GM19238 (cell line): ENCODE measurements at regions not wholly inside any gene's neighbourhood (a gene's known extent, or its start where the extent isn't known, plus 50 kb on each side); places are given as distances from the start of the nearest gene placed in this dataset.
"Not testable (repeated sequence)": the region's sequence is repeated elsewhere in the genome, so short reads cannot be mapped to it uniquely, and the experiment has no call there.

ENCODE experiments used
- DNase-seq: peaks from one replicate; pipeline ENCODE4 v3.0.0; 2011; ENCODE audit warnings: low spot score; ENCODE audit not compliant: insufficient read length

DNA sequence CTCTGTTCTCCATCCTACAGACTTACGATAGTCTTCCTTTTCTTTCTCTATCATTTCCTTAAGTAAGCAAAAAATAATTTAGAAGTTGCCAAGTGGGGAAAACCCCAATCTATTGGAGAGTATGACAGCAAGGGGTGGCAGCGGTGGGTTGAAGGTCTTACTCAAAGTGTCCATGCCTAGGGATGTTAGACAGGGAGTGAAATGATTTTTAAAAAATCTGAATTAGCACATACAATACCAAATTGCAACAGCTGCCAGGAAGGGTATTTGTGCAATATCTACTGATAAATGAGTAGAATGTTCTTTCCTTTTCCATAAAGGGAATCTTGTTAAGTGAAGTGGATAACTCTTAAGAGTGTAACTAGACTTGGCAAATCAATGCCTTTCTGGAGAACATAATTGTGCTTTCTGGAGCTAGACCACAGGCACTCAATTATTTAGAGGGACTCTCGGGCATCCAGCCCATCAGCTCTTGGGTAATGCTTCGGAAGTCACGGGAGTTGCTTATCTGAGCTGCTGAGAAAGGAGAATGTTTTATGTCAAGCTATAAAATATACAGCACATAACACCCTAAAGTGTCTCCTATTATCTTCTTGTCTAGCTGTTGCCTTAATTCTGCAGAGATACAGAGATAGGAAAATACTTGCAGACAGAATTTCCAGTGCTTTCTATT, 151.5 kb downstream of the KCNJ2 start:
- no peak for DNase-seq

DNA sequence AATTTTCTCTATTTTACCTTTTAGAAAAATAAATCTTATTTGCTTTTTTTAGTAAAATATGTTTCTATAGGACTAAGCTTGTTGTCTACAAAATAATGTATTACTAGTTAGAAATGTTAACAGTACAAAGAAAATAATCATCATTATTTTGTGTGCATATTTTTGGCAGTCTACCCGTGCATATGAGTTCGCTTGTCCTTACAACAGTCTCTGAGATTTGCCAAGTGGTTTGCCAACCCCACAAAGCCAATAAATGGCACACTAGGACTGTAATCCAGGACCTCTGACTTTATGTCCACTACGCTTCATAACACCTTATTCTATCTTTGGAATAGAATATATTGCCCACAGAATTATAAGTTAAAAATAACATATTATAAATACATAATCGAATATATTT, 152.0 kb downstream of the KCNJ2 start:
- DNase-seq, result no peak

DNA sequence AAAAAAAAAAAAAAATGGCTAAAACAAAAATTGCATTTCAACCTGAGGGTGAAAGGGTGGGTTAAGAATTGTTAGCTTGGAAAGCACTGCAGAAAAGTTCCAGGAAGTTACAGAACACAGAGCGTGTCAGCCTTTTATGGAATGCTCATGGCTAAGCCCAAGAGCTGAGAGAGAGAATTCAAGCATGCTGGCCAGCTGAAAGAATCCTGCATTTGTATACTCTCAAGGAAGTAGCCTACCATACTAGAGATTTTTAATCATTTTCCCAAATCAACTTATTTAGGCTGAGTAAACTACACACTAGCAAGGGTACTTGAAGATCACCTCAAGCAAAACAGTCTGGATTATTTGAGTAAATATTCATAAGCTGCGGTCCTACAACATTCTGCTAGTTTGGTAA, 153.9 kb downstream of the KCNJ2 start:
- no peak for DNase-seq

DNA sequence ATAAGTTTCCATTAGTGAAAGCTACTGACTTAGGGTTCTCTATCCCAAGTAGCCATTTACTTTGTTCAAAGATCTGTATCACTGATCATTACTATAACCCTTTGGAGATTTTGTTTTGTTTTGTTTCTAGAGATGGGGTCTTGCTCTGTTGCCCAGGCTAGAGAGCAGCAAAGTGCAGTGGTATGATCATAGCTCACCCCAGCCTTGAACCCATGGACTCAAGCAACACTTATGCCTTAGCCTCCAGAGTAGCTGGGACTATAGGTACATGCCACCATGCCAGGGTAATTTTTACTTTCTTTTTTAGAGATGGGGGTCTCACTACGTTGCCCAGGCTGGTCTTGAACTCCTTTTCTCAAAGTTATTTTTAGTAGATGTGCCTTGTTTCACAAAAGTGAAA, 154.7 kb downstream of the KCNJ2 start:
- DNase-seq, result no peak

DNA sequence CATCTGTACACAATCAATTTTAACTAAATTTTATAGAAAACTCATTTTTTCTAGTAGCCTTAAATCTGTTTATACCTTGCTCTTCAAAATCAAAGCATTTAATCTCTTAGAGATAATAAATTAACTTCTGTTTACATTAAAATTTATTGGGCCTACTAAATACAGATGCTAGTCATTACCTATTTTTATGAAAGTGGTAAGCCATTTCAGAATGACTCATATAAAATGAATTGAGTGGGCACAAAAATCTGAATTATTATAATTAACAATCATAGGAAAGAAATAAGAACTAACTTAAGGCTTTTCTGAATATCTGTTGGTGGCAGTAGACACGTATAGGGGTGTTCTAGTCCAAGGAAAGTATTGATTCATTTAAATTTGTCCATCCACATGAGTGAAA, 157.9 kb downstream of the KCNJ2 start:
- DNase-seq, result no peak

DNA sequence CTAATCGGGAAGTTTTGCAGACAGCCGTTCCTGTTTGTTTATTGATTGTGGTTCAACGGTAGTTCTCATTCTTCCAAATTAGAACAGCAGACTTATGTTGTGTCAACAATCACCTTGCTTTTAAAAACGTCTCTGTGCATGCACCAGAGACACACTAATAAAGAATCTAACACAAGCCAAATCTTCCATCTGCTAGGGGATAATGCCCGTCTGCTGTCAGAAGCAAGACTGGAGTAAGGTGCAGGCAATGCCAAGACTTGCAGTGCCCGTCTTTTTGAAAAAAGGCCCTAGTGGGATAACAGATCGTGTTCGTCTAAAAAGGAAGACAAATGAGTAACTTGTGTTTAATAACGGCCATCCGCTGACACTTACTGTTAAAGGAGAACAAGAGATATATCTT, 158.4 kb downstream of the KCNJ2 start:
- DNase-seq, result no peak

DNA sequence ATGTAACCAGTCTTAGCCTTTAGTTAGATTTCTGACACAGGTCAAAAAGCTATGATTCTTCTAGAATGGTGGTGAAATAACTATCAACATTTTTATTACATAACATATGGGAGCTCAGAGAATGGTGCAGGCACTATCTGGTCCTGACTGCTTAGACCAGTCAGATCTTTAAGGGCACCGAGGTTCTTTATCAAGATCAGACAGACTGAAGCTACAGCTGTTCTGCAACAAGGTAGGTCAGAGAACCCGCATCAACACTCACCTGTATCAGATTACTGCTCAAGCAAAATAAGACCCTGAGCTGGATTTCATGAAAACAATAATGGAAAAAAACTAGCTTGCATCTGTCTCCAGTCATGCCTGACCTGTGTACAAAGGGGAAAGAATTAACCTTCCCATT, 160.4 kb downstream of the KCNJ2 start:
- no peak for DNase-seq

DNA sequence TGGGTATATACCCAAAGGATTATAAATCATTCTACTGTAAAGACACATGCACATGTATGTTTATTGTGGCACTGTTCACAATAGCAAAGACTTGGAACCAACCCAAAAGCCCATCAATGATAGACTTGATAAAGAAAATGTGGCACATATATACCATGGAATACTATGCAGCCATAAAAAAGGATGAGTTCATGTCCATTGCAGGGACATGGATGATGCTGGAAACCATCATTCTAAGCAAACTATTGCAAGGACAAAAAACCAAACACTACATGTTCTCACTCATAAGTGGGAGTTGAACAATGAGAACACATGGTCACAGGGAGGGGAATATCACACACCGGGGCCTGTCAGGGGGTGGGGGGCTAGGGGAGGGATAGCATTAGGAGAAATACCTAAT, 161.7 kb downstream of the KCNJ2 start:
- not testable (repeated sequence) for DNase-seq

DNA sequence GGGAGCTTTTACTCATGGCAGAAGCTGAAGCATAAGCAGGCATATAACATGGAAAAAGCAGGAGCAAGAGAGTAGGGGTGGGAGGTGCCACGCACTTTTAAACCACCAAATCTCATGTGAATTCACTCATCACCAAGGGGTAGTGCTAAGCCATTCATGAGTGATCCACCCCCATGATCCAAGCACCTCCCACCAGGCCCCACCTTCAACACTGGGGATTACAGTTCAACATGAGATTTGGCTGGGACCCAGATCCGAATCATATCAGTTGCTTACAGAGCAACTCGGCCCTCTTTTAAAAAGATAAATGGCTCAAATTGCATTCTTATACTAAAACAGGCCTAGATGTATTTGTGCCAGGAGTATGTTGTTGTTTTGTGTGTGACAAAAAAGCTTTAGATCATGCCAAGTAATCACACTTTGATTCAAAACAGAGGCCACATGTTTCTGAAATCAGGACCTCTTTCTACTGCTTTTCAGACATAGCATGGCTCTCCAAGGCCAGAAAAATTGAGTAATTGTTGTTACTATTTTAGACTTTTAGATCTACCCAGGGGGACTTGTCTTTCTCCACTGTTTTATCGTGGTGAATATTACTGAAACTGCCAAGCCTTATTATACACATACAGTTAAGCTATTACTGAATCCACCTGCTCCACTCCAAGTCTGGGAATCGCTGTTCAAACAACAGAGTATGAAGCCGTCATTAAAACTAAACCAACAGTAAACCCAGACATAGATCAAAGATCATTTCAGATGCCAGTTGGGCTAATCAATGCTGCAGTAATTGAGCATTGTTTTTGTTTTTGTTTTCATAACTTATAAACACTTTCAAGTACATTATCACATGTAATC, 163.3 kb downstream of the KCNJ2 start:
- DNase-seq, result no peak

DNA sequence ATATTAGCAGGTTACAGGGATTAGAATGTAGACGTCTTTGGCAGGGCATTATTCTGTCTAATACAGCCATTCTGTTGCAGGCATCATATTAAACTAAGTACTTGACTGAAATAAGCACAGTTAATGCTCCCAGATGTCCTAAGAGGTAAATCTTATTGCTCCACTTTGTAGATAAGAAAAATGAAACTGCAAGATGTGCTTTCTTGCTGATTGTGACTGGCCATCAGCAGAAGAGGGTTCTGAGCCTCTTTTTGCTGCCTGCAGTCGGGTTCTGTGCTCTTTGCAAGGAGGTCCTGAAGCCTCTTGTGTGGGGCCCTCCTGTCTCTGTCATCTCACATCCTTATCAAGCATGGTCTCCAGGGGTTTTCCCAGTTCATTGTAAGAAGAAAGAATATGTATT, 167.1 kb downstream of the KCNJ2 start:
- DNase-seq, result no peak

DNA sequence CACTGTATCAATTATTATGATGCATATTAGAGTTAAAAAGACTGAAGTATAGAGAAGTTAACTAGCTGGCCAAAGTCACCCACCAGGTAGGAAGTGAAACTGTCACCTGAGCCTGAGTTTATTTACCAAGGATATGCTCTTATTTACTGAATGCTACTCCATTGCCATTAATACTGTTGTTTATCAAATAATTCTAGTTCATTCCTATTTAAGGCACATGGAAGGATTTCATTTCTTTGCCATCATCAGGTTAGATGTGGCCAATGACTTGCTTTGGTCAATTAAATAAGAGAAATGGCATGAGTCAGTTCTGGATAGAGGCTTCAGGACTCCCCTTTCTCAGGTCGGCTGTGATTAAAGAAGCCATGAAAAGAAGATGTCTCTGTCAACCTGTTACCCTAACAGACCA, 169.6 kb downstream of the KCNJ2 start:
- no peak for DNase-seq

DNA sequence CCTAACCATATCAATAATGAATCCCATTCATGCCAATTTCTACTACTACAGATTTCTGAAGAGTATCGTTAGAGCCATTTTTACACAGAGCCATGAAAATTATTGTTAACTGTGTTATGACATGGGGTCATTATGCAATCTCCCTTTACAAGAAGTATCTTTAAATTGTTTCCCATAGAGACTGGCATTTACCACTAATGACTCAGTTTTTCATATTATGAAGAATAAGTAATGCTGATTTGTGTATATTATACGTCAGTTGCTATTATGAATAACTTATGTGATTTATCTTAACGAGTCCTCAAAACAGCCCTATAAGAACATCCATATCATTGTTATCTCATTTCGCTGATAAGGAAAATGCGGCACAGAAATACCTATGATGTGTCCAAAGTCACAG, 173.8 kb downstream of the KCNJ2 start:
- DNase-seq, result no peak

DNA sequence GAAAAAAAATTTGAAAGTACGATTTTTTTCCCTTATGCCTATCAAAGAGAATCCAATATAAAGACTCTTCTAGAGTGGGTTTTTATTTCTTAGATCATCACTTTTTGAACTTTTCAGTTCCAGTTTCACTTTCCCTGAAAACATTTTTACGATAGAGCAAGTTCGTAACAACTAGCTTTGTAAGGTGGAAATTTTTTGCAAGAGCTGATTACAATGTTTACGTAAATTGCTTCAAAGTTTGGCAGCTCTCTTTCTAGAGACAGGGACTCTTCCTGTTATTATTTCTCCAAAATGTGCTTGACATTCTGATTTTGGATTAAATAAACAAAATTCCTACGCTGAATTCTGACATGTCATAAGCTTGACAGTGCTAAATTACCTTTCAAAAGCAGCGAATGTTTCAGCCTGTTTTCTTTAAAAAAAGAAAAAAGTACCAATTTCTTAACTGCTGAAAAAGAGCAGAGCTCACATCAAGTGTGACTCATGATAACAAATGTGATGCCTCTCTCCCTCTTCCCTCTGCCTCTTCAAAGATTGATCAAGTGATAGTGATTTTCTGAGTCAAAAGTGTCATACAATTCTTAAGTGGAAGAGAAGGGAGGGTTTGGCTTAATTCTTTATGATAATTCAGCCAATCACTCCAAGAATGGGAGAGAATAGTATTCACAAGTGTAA, 175.2 kb downstream of the KCNJ2 start:
- no peak for DNase-seq

DNA sequence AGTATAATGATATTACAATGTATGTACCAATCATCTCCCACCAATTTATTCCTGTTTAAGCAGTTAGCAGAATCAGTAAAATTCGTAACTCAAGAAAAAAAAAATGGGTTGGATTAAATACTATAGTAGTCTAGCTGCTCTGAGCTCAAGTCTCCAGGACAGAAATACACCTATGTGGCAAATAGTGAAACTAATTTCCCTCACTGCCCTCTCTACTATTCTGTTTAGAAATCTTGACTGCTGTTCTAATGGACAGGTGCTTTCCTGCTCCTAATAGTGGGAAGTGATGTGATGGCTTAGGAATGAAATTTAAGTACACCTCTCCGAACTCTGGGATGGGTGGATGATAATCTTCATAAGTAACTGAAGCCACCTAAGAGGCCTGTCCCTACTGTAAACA, 175.7 kb downstream of the KCNJ2 start:
- no peak for DNase-seq

DNA sequence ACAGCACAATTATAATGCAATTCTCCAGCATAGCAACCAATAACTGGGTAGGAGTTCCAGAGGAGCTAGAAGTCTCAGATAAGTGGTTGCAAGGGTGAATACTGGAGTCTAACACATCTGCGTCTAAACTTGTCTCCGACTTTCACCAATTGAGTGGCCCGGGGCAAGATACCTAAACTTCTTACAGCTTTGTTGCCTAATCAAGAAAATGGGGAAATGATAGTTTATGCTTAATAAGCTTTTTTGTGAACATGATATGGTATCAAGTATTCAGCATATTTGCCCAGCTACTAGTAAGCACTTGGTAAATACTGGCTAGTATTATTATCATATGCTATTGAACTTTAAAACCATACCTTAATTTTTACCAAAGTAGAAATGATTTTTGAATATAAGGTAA, 183.5 kb downstream of the KCNJ2 start:
- DNase-seq, result no peak

DNA sequence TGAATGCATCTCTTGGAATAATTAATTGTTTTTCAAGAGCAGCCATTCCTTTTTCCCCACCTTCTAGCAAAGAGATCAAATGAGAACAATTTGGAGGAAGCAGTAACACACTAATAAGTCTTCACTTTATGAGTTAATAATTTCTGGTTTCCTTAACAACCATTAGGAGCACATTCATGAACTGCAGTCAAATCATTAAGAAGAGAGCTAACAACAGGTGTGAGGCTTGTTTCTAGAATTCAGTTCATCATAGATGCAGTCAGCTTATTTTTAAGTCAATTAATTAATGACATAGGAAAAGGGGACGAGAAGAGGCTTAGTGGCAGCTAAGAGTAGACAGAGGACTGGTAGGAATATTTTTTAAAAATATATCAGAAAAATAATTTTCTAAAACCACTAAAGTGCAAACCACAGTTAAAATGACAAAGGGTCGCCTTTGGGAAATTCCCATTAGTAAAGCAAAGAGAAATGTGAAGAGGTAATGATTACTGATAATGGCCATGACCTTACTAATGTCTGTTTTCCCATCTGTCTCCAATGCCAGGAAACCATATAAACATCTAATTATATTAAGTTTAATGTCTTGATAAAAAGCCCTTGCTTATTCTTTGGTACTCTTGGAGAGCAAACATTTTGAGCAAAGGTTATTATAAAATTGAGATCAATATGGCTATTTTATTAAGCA, 184.2 kb downstream of the KCNJ2 start:
- no peak for DNase-seq

DNA sequence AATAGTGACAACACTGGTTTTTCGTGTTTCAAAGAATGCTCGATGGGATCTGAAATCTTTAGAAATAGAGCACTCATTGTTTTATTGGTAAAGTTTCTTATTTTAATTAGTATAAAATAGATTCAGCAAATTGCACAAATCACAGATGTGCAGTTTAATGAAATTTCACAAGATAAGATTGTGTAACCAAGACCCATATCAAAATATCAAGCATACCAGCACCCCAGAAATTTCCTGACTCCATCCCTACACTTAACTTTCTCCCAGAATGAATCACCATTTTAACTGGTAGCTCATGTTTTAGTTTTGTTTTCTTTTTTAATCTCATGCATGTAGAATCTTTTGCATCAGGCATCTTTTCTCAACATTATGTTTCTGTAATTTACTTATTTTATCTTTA, 185.9 kb downstream of the KCNJ2 start:
- DNase-seq, result no peak

DNA sequence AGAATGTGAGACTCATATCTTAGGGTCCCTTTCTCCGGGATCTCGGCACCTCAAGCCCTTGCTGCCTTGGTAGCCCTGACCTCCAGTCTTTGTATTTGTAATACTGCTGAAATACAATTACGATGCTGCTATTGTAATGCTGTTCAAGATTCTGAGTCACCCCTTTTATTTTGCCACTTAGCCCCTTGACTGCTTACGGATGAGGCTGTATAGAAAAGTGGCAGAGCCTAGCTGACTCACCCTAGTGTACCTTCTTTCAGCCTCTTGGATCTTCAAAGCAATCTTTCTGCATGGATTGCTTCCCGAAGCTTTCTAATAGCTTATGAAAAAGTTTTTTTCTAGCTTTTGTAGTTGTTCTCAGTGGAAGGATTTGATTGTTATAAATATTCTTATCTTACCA, 187.9 kb downstream of the KCNJ2 start:
- no peak for DNase-seq

DNA sequence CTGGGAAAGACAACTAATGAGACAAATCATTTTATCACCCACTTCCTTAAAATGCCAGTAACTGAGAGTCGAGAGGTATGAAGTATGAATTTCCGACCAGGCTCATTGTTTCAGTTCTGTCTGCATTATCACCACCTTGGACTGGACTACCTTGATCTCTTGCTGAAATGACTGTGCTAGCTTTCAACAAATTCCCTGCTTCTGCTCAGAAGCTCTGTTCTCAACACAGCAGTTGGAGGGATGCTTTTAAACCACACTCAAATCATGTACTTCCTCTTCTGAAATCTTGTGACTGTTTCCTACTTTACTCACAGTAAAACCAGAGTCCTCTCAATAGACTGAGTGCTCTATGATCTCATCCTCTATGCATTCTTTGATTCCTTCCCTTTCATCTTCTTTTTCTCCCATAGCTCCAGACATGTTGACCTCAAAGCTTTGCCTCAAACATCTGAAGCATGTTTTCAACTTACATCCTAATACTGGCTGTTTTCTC, 195.8 kb downstream of the KCNJ2 start:
- no peak for DNase-seq

DNA sequence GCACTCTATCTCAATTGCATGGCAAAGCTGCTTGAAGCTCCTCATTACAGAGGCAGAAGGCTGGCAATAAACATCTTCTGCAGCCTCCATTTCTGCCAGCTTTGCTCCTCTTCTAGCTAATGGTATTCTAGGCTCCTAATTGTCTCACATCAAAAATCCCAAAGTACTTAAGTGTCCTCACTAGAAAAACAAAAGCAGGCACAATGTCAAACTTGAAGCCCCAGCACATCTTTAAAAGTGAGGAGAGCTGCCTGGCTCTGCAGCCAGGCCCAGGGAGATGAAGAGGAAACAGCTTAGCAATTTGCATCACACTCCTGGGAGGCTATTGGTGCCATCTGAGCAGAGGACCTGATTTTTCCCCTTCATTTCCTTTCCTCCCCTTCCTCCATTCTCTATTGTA, 197.1 kb downstream of the KCNJ2 start:
- no peak for DNase-seq

DNA sequence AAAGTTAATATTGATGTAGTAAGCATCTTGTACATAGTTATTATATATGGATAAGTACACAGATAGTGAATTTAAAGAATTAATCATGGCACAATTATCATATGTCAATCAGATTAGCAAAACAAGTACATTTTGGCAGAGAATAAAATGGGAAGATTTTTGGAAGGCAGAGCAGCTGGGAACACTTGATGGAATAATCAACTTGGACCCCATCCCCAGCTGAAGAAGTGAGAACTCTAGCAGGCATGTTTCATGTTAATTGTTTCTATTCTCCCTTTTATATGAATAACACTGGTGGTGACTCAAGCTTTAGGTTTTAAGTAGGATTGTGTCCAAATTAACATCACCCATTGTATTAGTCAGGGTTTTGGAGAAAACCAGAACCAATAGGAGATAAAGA, 198.7 kb downstream of the KCNJ2 start:
- DNase-seq, result no peak

DNA sequence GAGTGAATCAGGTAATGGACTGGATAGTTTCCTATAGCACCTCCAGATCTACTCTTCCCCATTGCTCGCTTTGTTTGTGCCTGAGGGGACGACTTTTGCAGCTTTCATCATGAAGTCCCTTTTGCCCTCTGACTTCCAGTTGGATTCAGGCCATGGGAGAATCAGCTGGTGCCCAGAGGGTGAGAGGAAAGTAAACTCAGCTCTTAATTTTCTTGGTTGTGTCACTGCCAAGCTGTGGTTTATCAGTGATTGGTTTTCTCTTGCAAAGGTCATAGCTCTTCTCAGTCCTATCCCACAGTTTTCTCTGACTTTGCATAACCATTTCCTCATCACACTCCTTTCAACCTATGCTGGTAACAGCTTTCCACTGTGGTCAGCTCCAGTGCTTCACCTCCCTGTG, 200.1 kb downstream of the KCNJ2 start:
- DNase-seq, result no peak
